GM18519 (cell line): ENCODE measurements at regions not wholly inside any gene's neighbourhood (a gene's known extent, or its start where the extent isn't known, plus 50 kb on each side); places are given as distances from the start of the nearest gene placed in this dataset.
"Not testable (repeated sequence)": the region's sequence is repeated elsewhere in the genome, so short reads cannot be mapped to it uniquely, and the experiment has no call there.

Experiments used
- ATAC-seq: cut with Tn5 transposase; IDR thresholded peaks from one replicate; pipeline ENCODE4 v1.9.1; 2021; ENCODE audit warnings: mild to moderate bottlenecking, moderate library complexity; ENCODE audit not compliant: unreplicated experiment, low FRiP score

- ATAC-seq: no peak
Measured at GRCh38 chr19:28326746-28327145, 886.2 kb downstream of the UQCRFS1 start.

GRCh38 chr19:28324275-28325060 is 888.5 kb downstream of the UQCRFS1 start:
- no peak for ATAC-seq

DNA sequence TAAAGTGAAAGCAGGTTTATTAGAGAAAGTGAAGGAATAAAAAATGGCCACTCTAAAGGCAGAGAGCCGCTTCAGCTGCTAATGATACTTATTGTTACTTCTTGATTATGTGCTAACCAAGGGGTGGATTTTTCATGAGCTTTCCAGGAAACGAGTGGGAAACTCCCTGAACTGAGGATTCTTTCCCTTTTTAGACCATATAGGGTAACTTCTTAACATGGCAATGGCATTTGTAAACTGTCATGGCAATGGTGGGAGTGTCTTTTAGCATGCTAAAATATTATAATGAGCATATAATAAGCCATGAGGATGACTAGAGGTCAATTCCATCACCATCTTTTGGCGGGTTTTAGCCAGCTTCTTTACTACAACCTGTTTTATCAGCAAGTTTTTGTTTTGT is 890.0 kb downstream of the UQCRFS1 start:
- no peak for ATAC-seq

DNA sequence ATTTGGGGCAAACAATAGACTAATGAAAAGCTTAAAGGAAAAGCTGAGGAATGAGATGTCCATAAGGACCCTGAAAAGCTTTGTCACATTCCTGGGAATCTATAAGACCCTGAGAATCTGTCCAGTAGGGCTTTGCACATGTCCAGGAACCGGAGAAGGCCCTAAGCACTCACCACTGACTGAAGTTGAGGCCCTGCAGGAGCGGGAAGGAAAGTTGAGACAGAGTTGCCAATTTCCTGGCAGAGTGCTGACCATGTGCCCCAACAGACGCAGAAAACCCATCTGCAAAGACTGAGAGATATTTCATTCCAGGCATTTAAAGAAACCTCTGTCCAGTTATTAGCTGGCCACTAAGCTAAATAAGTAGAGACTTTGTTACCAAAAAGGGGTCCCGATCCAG is 890.5 kb downstream of the UQCRFS1 start:
- ATAC-seq: no peak

DNA sequence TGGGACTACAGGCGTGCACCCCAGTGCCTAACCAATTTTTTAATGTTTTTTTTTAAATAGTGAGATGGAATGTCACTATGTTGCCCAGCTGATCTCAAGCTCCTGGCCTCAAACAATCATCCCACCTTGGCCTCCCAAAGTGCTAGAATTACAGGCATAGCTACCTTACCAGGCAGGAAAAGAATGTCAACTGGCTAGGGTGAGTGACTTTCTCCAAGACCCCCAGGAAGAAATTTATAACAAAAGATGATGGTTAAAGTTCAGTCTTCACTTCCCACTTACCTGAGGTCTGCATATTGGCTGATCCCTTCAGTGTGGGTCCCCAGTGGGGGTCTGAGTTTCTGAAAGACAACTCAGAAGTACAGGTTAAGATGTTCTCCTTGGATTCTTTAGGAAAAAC is 893.0 kb downstream of the UQCRFS1 start:
- ATAC-seq: no peak

DNA sequence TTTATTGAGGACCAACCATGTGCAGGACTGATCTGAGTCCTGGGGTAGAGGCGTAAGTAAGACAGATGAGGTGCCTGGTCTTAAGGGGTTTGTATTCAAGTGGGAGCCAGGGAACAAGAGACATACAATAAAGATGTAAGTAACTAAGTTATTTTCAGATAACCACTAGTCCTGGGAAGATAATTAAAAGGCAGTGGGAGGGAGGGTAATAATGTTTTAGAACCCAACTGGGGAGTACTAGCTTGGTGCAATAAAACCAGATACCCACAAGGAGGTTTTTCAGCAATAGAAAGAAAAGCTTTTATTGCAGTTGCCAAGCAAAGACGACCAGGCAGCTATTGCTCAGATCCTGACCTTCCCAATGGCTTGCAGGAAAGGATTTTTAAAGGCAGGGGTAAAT is 893.7 kb downstream of the UQCRFS1 start:
- no peak for ATAC-seq

DNA sequence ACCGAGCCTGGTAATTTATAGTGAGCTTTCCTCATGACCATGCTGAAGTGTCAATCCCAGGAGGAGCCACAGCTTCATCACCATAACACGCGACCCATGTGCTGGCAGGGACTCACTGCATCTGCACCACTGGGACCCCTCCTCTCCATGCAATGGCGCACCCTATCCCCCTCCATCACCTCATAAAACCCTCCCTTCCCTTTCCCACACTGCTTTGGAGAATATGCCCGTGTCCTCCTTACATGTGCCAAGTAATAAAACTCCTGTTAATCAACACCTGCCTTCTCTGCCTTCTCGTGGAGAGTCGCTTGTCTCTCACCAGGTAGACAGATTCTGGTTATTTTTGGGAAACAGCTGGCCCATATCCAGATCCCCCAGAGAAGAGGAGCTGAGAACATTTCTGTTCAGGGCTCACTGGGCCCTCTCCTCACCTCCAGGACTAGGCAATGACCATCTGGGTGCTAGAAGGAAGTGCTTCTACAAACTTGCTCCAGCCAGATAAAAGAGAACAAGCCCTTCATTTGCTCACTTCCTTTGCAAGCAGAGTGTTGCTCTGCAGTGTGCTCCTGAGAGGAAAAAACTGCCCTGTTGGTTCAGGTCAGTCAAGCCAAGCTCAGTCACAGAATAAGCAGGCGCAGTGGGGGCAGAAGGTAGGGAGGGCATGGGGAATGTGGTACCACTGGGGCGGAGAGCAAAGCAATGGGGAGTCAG is 894.3 kb downstream of the UQCRFS1 start:
- ATAC-seq: no peak

DNA sequence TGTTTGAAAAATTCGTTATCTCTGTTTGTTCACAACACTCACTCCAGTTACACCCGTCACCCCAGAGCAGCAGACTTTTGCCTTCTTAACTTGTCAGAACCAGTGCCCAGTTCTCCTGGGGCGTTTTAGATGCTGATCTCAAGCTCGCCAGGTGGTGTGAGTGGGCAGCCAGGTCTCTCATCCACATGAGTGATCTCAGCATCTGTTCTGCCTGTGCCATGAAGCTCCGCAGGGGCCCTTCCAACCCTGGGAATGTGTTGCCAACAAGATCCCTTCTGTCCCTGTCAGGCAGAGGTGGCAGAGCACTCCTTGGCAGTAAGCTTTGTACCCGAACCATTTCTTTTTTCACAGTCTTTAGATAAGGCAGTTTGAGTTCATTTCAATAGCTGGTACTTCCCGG is 896.5 kb downstream of the UQCRFS1 start:
- ATAC-seq: no peak

GRCh38 chr19:28314756-28315155 is 898.2 kb downstream of the UQCRFS1 start:
- ATAC-seq: no peak

DNA sequence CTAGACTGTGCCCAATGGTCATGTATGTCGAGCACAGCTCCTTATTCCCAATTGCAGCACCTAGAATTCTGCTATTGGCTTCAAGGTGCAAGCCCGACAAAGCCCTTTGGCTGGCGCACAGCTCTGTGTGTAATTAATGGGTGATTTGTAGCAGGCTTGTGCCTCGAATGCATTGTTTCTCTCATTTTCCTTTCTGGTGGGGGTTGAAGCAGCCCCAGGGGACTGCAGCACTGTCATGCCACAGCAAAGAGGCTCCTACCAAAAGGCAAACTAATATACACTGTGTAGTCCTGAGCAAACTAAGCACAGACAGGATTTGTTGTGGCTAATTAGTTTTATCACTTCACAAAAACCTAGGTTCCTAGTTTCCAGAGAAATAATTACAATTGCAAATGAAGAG is 898.7 kb downstream of the UQCRFS1 start:
- no peak for ATAC-seq

DNA sequence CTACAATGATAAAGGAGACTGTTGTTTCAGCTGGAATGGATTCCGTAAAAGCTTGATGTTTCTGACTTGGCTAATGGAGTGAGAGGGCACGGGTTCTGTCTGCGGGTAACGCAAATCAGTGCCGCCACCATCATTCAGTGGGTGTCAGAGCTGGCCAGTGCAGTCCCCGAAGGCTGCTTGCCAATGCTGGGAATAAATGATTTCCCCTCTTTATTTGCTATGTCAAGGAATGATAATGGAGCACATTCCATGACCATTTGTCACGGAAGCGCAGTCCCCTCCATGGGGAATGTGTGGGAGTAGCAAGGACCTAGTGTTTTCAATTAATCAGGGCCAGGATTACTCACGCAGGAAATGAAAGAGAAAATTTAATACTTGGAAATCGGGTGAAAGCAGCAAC is 899.3 kb downstream of the UQCRFS1 start:
- ATAC-seq: no peak

- ATAC-seq: no peak
Measured at GRCh38 chr19:28312269-28312668, 900.7 kb downstream of the UQCRFS1 start.

- ATAC-seq: not testable (repeated sequence)
Measured at GRCh38 chr19:28310829-28311228, 902.1 kb downstream of the UQCRFS1 start.

DNA sequence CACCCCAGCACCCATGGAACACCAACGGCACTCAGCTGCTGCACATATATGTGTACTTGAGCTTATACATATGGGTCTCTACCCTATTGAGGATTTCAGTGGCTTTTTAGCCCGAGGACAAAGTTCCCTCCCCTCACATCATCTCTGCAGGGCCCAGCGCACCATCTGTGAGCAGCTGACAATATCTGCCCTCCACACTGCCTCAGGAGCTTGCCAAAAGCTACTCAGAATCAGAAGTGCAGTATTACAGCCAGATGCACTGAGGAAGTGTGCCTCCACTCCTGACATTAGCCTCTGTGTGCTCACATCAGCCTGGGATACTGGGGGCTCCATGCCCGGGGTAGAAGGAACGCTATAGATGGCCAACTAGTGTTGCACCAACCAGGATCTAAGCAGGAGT is 903.9 kb downstream of the UQCRFS1 start:
- ATAC-seq: no peak

DNA sequence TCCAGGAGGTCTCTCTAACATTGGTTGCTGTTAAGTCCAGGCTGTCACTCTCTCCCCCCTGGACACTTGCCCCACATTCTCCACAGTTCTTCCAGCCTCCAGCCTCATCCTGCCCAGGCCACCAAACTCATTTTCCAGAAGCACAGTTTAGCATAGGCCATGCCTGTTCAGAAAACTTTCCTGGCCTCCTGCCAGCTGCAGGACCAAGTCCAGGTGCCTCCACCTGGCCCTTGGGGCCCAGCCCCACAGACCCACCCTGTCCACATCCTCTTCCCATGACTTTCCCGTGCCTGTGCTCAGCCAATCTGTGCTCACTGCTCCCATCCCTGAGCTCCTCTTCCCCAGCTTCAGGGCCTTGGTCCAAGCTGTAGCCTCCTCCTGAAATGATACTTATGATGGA is 905.0 kb downstream of the UQCRFS1 start:
- ATAC-seq: no peak

DNA sequence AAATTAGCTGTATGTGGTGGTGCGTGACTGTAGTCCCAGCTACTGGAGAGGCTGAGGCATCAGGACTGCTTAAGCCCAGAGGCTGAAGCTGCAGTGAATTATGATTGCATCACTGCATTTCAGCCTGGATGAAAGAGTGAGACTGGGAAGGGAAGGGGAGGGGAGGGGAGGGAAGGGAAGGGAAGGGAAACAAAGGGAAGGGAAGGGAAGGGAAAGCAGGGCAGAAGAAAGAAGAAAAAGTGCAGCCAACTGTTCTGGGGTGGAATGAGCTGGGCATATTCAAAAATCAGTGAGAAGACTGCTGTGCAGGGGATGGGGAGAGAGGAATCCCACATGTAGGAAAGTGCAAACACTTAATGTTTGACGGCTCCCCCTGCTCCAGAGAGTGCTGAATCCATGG is 905.5 kb downstream of the UQCRFS1 start:
- no peak for ATAC-seq

GRCh38 chr19:28305513-28305912 is 907.4 kb downstream of the UQCRFS1 start:
- no peak for ATAC-seq

GRCh38 chr19:28303502-28303901 is 909.4 kb downstream of the UQCRFS1 start:
- no peak for ATAC-seq

GRCh38 chr19:28301961-28302360 is 911.0 kb downstream of the UQCRFS1 start:
- ATAC-seq: no peak

GRCh38 chr19:28301463-28301862 is 911.5 kb downstream of the UQCRFS1 start:
- no peak for ATAC-seq

DNA sequence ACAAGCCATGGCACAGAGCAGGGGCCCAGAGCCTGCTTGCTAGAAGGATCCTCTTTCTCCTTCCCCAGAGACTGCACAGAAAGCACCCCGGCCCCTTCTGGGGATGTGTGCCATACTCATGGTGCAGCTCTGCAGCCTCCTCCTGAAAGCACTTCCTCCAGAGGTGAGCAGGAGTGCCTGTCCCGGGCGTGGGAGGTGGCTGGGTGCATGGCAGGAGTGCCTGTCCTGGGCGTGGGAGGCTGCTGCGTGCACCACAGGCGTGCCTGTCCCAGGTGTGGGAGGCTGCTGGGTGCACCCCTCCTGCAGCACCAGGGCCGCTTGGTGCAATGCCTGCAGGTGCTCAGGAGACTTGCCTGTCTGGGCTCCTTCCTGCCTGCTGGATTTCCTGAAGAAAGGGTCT is 913.3 kb downstream of the UQCRFS1 start:
- ATAC-seq: no peak

DNA sequence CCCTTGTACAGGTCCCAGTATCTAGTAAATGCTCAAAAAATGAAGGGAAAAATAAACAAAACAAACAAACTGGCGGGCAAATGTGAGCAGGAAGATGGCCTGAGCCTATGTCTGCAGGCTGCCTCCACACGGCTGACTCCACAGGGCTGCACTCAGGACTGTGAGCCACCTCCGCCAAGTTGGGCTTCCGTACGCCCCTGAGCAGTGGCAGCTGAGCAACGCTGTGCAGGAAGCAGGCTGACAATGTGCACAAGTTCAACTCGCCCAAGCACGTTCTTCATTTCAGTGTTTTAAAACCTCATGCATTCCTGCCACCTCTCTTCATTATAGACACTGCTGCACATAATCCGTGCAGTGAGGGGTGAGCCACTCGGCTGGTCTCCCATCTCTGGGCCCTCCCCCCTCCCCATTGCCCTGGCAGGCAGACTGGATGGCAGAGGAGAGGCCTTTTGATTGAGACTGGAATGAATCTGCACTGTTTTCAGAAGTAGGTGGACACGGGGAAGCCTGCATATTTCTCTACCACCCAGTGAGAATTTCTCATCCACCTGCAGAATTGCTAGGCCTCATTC is 915.3 kb downstream of the UQCRFS1 start:
- ATAC-seq: no peak
